ENCODE measurements at regions not wholly inside any gene's neighbourhood (a gene's known extent, or its start where the extent isn't known, plus 50 kb on each side); places are given as distances from the start of the nearest gene placed in this dataset.

DNA sequence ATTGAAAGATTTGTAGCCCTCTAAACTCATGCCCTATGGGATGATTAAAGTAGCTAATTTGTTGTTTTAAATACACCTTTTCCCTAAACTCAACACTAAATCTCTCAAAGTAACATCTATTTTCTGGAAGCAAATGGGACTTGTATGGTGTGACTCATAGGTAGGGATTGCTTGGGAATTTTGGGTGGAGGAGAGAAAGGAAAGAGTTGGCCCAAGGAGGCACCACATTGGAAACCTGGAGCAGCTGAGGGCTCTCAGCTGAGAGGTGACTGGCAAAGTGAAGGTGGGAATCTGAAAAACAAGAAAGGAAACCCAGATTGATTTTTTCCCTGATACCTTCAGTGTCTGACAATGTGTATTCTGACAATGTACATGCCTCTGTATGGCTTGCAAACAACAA is 114.8 kb upstream of the PRICKLE1 start:
- Histone ChIP-seq H2AFZ (ENCODE audit: low read depth, low read length) (no peak overlapping the region), H3K4me1 (ENCODE audit: control insufficient read depth, extremely low read depth, insufficient read depth, low read length) (peaks cover 4% of the 10 kb centered on the region), H3K9ac (replicated peaks; ENCODE audit: extremely low read depth, insufficient read depth, low read length) (no peak overlapping the region), H3K4me2 (ENCODE audit: insufficient read depth, low read length) (no peak overlapping the region), H3K79me2 (ENCODE audit: control insufficient read depth, insufficient read depth, low read length) (no peaks in the 10 kb centered on the region), H3K36me3 (ENCODE audit: control insufficient read depth in 2 of 2, extremely low read depth in 1 of 2, insufficient read depth in 2 of 2, low read length in 2 of 2) (no peaks in the 10 kb centered on the region), H3K4me3 (replicated peaks in 1 of 3; ENCODE audit: insufficient read depth in 1 of 3, low read depth in 1 of 3, low read length in 3 of 3) (no peak overlapping the region), H3K27me3 (ENCODE audit: control insufficient read depth in 2 of 2, insufficient read depth in 2 of 2, low read length in 2 of 2) (no peaks in the 10 kb centered on the region), H3K27ac (ENCODE audit: insufficient read depth, low read depth, low read length) (no peak overlapping the region), H4K20me1 (replicated peaks; ENCODE audit: control insufficient read depth, extremely low read depth, insufficient read depth, low read length) (no peaks in the 10 kb centered on the region), H3K9me1 (replicated peaks; ENCODE audit: control insufficient read depth, extremely low read depth, insufficient read depth, low read length) (no peaks in the 10 kb centered on the region), H3K9me3 (replicated peaks; ENCODE audit: control insufficient read depth, insufficient read depth, low read length) (no peaks in the 10 kb centered on the region)
- CTCF ChIA-PET, result interaction anchor here (1.0 to 1.6 kb wide), 3 partner anchors 8 to 94 kb away, joined by 3 to 6 read pairs (median 5); no protein-coding TSS in a partner anchor
- no peak for DNase-seq (ENCODE audit: low read depth, low spot score)
- intact Hi-C loops (cut with micrococcal nuclease), result no loop called here
- no TSS peak for BruUV-seq (replicated peaks)
- FAIRE-seq, result no peak
- TF ChIP-seq POLR2A (IDR thresholded peaks at IDR 0.05; ENCODE audit: low read depth, low read length), result no peak
- TF ChIP-seq, protein P1, sequence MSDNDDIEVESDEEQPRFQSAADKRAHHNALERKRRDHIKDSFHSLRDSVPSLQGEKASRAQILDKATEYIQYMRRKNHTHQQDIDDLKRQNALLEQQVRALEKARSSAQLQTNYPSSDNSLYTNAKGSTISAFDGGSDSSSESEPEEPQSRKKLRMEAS (IDR thresholded peaks at IDR 0.05; ENCODE audit: insufficient read depth, insufficient read length), result no peak
- no peak for TF ChIP-seq JUN (IDR thresholded peaks at IDR 0.05; ENCODE audit: borderline replicate concordance, insufficient read depth, insufficient read length, low read depth)
- no peak for TF ChIP-seq FOS (IDR thresholded peaks at IDR 0.05; ENCODE audit: borderline replicate concordance, insufficient read depth, low read length)
- no peak for TF ChIP-seq GATA2 (IDR thresholded peaks at IDR 0.05; ENCODE audit: insufficient read depth, insufficient read length, low read depth, low read length)
- TF ChIP-seq MYC (IDR thresholded peaks at IDR 0.05; ENCODE audit: low read depth, low read length), result no peak
- TF ChIP-seq EZH2 (IDR thresholded peaks at IDR 0.05; ENCODE audit: borderline replicate concordance, low read depth, low read length, severe bottlenecking), result no peak
- TF ChIP-seq, protein P2, sequence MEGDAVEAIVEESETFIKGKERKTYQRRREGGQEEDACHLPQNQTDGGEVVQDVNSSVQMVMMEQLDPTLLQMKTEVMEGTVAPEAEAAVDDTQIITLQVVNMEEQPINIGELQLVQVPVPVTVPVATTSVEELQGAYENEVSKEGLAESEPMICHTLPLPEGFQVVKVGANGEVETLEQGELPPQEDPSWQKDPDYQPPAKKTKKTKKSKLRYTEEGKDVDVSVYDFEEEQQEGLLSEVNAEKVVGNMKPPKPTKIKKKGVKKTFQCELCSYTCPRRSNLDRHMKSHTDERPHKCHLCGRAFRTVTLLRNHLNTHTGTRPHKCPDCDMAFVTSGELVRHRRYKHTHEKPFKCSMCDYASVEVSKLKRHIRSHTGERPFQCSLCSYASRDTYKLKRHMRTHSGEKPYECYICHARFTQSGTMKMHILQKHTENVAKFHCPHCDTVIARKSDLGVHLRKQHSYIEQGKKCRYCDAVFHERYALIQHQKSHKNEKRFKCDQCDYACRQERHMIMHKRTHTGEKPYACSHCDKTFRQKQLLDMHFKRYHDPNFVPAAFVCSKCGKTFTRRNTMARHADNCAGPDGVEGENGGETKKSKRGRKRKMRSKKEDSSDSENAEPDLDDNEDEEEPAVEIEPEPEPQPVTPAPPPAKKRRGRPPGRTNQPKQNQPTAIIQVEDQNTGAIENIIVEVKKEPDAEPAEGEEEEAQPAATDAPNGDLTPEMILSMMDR (IDR thresholded peaks at IDR 0.05; ENCODE audit: extremely low read depth in 1 of 2, insufficient read depth in 1 of 2, low read depth in 1 of 2, low read length in 2 of 2), result no peak
- TF ChIP-seq POLR2AphosphoS5 (IDR thresholded peaks at IDR 0.05; ENCODE audit: insufficient read depth, low read depth, low read length), result no peak
- POLR2A ChIA-PET, result no interaction called here
- dilution Hi-C loops (cut with MboI; ENCODE audit: extremely low pct_ligation_motif_present, low sequenced_read_pairs), result no loop called here

Data from endothelial cell of umbilical vein (primary cell).